Body of pancreas (tissue), 4 donors: ENCODE measurements at regions not wholly inside any gene's neighbourhood (a gene's known extent, or its start where the extent isn't known, plus 50 kb on each side); places are given as distances from the start of the nearest gene placed in this dataset.

Experiments used
- POLR2A ChIP-seq, 3 donors: fragments of 450-650 bp; IDR thresholded peaks; one replicate each; pipeline ENCODE4 v1.6.1; 2016; ENCODE audit warnings: antibody characterized with exemption in 3 of 3, mild to moderate bottlenecking in 2 of 3
- TF ChIP-seq, protein P1 (sequence below), 7 experiments: fragments of 450-650 bp in 4 of 7; fragments of 200-600 bp in 3 of 7; sonication (generic) in 3 of 7; IDR thresholded peaks; one replicate each; pipeline ENCODE4 v1.5.1; 2016 to 2019; ENCODE audit warnings: antibody characterized with exemption in 7 of 7

DNA sequence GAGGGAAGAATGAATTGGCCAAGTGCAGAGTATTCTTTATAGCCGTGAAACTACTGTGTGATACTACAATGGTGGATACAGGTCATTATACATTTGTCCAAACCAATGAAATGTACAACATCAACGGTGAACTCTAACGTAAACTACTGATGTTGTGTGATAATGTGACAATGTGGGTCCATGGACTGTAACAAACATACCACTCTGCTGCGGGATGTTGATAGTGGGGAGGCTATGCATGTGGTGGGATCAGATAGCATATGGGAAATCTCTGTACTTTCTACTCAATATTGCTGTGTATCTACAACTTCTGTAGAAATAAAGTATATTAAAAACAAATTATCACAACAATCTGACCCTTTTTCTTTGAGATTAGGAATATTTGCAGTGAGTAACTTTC is 101.1 kb downstream of the TEX13C start:
- TF ChIP-seq, protein P1, sequence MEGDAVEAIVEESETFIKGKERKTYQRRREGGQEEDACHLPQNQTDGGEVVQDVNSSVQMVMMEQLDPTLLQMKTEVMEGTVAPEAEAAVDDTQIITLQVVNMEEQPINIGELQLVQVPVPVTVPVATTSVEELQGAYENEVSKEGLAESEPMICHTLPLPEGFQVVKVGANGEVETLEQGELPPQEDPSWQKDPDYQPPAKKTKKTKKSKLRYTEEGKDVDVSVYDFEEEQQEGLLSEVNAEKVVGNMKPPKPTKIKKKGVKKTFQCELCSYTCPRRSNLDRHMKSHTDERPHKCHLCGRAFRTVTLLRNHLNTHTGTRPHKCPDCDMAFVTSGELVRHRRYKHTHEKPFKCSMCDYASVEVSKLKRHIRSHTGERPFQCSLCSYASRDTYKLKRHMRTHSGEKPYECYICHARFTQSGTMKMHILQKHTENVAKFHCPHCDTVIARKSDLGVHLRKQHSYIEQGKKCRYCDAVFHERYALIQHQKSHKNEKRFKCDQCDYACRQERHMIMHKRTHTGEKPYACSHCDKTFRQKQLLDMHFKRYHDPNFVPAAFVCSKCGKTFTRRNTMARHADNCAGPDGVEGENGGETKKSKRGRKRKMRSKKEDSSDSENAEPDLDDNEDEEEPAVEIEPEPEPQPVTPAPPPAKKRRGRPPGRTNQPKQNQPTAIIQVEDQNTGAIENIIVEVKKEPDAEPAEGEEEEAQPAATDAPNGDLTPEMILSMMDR (IDR thresholded peaks at IDR 0.05): no peak
- TF ChIP-seq POLR2A (IDR thresholded peaks at IDR 0.05): no peak
